HG03045 (cell line): ENCODE measurements at regions not wholly inside any gene's neighbourhood (a gene's known extent, or its start where the extent isn't known, plus 50 kb on each side); places are given as distances from the start of the nearest gene placed in this dataset.

Source experiments
- ATAC-seq: cut with Tn5 transposase; IDR thresholded peaks from one replicate; pipeline ENCODE4 v1.9.1; 2021; ENCODE audit warnings: mild to moderate bottlenecking, moderate library complexity; ENCODE audit not compliant: unreplicated experiment

DNA sequence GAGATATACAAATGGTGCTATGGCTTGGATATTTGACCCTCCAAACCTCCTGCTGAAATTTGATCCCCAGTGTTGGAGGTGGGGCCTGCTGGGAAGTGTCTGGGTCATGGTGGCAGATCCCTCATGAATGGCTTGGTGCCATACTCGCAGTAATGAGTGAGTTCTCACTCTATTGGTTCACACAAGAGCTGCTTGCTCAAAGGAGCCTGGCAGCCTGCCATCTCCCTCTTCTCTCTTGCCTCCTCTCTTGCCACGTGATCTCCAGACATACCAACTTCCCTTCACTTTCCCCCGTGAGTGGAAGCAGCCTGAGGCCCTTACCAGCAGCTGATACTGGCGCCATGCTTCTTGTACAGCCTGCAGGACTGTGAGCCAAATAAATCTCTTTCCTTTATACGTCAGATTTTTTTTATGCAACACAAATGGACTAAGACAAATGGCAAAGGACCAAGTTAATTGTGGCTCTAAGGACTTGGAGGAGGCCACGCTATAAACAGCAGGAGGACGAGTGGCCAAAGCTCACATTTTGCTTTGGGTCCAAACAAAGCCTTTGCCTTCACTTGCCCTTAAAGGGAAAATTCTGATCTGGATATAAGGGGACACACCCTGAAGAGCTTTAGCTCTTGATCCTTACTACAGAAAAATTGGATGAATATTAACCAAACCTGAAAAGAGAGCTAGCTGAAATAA lies 214.7 kb downstream of the SS18 start:
- ATAC-seq, result no peak

DNA sequence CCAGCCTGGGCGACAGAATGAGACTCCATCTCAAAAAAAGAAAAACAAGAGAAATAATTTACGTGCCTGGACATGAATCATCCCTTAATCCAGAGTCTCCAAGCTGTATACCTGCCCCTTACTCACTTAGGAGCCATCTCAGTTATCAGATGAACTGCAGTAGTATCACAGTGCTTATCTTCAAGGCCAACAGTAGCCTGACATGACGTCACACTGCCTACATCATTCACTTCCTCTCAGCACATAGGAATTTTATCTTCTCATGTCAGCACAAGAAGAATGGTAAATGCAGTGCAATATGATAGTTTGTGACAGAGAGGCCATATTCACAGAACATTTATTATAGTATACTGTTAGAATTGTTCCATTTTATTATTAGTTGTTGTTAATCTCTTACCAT lies 216.6 kb downstream of the SS18 start:
- ATAC-seq, result no peak

DNA sequence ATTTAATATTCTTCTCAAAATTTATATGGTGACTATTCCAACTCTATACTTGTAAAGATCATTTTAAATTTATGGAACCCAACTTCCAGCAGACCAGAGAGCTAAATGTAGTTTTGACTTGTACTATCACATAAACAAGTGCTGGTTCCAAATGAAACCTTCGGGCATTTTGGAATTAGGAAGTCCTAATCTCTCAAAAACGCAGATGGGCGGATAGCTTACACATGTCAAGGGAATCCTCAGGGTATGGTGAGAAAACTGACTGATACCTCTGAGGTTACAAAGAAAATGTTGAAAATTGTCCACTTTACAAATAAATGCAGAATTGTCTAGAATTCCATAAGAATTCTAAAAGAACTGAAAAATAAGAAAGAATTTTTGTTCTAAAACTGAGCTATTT lies 224.1 kb downstream of the SS18 start:
- no peak for ATAC-seq

DNA sequence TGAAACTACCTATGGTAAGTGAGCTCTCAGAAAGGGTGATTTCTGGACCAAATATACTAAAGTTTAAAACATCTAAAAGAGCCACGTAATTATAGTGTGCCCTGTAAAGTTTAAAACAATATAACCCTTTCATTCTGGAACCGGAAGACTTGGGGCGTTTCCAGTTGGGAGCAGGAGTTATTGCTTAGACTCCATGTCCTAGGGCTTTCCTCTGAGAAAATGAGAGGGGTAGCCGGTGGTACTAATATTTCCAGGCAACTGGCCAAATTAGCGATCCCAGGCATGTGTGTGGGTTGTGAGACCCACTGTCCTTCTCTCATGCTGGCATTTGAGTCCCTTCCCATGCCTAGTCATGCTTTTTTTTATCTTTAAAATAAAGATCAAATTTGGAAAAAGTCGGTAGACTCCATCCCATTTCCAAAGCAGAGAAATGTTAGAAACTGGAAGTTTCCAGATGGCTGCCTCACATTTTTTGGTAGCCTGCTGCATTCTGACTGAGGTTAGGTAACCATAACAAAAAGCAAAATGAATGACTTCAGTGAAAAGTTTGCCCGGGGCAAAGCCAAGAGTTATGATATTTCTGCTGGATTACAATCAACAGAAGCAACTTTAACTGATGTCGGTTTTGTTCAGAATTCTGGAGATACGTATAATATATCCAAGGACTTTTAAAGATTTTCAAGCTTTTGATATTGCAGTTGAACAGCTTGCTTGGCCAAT lies 227.4 kb downstream of the SS18 start:
- no peak for ATAC-seq

DNA sequence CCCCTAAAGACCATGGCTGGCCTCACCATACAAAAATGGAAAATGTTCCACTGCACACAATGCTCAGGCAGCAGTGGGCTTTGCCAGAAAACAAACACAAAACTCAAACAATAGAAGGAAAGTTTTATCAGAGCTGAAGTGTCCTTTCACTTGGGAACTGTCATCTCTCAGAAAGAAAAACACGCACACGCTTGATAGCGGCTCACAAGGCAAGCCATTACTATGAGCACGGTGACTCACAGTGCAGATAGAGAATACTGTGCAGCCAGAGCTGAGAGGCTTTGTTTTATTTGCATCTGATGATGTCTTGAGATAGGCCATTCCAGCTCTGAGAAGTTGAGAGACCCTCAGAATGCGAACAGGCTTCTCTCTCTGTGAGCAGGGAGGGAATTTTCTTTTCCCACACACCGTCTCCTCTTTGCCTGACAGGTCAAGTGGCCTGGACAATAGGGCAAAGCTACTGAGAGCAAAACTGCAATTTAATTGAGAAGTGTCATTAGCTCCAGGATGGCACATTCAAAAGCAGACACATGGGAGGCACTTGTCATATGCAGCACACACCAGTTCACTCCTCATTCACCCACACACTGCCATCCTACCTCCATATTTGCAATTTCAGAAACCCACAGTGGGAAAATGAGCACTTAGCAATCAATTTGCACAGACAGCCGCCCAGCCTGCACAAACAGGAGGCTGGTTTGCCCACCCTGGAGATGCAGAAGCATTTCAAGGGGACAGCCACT lies 236.6 kb downstream of the SS18 start:
- no peak for ATAC-seq

DNA sequence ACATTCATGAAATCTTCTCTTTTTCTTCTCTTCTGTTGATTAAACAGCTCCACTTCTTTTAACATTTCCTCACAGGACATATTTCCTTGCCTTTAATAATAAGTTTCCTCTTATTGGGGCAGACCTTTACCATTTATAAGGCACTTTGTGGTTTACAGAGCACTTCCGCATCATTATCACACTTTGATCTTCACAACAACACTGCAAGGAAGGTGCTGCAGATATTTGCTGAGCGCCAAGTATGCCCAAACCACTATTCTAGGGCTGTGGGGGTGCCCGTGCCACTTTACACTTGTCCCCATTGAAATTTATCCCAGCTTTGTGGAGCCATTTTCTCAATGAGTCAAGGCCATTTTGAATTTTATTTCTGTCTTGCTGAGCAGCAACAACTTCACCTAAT lies 246.6 kb downstream of the SS18 start:
- no peak for ATAC-seq

DNA sequence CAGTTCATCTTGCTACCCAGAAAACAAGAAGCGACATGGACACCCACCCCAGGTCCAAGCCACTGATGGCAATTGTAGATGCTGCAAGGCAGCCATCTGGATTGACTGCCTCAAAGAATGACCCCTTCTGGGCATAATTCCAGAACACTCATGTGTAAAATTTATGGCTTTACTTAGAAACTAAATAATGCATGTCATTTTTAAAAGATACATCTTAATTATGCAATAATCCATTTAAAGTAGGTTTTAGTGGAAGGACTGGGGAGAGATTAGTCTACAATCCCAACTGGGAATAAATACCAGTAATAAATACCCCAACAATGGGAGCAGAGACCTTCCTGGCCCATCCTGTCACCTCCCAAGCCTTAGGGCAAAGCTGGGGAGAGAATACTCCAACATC lies 247.7 kb downstream of the SS18 start:
- ATAC-seq, result no peak

DNA sequence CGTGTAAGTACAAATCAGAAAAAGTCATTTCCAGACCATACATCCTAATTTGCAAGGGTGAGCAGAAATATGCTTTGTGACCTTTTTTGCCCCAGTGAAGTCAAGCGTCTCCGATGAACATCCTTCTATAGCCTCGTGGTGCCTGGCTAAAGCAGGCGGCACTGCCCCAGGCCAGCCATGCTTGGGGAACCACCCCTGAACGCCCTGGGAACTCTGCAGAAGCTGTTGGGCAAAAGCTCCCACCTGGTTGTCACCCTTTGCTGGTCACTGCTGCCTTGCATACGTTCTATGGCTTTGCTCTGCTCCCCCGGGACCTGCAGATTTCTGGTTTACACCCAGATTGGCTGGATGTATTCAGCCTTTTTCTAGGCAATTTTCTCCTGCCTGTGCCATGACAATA lies 256.4 kb downstream of the SS18 start:
- no peak for ATAC-seq

DNA sequence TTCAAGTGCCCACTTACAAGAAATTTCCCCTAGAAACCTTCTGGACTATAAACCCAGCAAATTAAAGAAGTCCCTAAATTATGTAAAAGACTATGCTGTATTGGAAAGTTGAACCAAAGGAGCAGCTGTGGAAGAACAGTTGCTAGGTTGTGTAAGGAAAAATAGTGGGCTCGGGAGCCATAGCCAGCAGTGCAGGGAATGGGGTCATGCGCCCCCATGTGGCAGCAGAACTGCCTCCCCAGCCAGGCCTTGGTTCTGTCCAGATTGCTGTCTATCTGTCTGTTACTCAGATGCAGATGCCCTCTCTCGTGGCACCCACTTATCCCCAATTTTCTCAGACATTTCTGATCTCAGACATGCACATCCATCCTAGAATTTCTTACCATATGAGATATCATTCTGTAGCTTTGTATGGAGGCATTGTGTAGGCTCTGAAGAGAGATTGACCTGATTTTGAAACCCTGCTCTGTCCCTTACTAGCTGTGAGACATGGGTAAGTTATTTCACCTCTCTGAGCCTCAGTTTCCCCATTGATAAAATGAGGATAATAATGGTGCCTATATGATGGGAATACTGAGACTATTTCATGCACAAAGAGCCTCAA lies 258.3 kb downstream of the SS18 start:
- ATAC-seq, result no peak

DNA sequence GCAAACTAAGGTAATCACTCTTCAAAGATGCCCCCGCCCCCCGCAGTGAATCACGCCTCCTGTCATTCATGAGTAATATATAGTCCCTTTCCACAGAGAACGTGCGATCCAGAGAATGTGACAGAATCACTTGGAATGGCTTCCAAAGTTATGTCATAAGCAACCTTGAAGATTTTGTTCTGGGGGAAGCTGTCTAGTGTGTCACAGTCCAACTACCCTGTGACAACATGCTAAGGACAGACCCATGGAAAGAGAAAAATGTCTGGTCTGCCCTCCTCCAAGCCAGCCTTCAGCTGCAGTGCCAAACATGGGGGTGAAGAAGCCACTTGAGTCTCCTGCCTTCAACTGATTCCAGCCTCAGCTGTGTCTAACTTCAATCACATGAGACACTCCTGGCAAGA lies 259.1 kb downstream of the SS18 start:
- ATAC-seq, result no peak

DNA sequence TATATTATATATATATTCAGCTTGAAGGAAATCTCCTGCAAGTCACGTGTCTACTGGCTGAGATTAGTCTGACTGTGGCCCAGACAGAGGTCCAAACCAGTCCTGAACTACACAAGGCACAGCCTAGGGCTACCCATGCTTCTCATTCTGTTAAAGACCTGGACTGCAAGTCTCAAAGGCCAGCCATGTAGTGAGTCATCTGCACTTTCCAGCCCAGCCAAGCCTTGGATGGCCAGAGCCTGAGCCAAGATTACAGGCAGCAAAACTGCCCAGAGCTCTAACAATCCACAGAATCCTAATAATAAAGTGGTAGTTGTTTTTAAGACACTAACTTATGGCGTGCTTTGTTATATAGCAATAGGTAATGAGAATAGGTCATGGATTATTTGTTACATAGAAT lies 259.6 kb downstream of the SS18 start:
- no peak for ATAC-seq

DNA sequence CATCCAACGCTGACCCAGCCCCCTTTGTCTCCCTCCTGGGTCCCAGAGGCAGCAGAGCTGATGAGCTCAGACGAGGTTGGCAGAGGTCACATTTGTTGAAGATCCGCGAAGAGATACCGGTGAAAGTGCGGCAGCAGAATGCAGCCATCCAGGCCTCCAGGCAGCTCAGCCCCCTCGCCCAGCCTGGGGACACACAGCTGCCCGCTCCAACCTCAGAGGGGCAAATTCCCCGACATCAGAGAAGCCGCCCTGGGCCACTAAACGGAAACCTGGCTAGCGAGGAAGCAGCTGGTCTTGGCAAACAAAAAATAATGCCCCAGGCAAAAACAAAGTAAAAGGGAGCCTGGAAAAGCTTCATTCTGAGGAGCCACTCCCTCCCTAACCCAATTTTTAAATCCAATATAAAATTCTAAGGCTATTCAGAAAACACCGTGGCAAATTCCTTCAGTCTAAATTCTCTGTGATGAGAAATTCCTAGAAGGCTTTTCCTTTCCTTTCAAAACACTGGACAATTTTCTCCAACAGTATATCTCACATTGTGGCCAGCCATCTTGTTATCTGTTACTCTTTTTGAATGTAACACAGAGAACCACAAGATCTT lies 262.4 kb downstream of the SS18 start:
- no peak for ATAC-seq

DNA sequence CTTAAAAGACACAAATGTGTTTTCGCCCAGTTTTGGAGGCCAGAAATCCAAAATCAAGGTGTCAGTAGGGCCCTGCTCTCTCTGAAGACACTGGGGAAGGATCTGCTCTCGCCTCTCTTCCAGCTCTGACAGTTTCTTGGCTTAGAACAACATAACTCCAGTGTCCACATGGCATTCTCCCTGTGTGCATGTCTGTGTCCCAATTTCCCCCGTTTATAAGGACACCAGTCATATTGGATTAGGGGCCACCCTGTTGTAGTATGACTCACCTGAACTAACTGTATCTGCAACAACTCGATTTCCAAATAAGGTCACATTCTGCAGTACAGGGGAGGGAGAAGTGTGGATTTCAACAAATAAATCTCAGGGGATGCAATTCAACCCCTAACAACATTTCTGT lies 263.2 kb downstream of the SS18 start:
- ATAC-seq, result no peak

DNA sequence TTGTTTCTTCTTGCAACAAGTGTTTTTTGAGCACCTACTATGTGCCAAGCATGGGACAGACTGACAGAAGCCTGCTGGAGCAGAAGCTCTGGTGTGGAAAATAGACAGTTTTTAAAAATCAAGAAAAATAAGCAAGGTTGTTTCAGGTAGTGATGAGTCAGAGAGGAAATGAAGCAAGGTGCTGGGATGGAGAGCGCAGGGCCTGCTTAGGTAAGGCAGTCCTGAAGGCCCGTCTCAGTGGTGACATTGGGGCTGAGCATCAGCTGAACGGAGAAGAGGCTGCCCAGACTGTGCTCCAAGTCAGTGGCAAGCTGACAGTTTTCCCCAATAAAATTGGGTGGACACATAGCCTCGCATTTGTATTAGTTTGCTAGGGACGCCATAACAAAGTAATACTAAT lies 263.6 kb downstream of the SS18 start:
- no peak for ATAC-seq

DNA sequence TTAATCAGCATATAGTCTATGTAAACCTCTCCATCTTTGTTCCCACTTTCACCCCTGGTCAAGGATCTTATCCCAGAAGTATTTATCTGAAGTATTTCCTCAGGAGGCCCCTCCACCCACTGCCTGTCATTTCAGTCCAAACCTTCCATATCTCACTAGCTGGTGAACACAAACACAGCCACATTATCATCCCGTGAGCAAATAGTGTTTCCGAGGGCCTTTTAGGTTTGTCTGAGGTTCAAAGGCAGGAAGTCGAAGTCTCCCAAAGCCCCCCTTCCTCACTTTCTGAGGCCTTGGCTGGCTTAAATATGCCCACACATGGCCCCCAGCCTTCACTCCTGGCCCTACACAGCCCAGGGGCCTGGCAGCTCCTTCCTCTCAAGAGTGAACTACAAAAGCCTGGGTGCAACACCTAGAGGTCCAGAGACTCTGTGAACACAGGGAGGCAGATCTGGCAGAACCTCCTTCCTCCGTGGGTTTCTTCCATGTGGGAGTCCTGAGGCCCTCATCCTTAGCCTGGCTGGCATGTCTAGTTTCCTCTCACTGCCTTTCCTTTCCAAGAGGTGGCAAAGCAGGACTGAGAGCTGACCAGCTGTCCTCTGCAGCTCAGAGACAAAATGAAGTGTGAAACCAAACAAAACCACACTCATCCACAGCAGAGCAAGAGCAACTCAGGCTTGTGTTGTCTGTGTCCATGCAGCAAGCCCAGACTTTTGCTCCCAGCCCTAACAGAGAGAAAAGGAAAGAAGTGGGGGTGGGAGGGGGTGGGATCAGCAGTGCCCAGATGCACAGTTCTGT lies 264.2 kb downstream of the SS18 start:
- no peak for ATAC-seq

DNA sequence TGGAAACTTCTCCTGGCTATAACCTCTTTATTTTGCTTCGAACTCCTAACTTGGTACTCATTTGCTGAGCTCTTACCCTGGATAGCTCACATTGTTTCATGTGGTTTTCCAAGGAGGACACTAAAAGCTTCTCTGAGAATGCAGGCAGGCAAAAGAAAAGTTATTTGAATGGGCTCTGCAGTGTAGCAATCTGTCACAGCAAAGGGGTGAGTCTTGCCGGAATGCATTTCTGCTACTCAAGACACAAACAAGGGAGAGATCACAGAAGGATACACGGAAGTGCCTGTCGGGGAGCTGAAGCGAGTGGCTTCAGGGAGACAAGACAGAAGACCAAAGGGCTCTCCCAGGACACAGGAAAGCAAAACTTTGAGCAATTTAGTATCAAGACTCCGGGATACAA lies 265.4 kb downstream of the SS18 start:
- ATAC-seq, result no peak

DNA sequence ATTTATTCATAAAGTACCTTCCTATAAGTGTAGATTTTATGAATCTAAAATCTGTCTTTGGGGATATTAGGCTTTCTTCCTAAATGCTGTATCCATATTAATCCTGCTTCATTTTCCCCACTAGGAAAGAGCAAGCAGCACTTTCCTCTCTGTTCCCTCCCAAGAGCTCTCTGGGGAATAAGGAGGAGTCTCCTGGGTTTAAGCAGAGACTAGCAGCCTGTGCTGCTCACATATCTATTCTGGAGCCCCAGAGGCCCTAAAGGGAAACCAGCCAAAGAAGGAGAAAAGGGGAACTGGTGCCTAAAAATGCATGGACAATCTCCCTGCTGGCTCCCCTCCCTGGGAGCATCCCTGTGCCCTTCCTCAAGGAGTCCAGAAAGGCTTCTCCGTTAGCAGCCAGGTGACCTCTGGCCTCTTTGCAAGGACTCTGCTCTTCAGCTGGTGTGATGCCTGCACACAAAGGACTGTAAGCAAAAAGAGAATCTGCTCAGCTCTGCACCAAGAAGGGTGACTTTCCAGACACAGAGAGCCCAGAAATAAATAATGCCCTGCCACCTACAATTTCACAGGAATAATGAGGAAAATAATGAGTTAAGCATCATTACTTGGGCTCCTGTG lies 270.6 kb downstream of the SS18 start:
- no peak for ATAC-seq

DNA sequence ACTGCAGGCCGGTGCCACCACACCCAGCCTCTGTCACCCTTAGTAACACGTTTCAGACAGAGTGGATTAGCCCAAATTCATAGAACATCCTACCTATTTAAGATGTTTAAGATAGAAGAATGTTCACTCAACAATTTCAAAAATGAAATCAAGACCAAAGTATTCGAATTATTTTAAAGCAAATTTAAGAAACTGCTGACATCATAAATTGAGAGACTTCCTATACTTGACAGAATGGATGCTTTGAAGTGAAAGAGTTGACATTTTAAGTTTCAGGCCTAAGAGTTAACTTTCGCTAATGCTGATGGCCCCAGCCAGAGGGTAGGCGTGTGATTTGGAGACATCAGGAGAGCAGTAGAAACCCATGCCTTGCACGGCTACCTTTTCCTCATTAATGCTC lies 271.9 kb downstream of the SS18 start:
- ATAC-seq, result no peak

DNA sequence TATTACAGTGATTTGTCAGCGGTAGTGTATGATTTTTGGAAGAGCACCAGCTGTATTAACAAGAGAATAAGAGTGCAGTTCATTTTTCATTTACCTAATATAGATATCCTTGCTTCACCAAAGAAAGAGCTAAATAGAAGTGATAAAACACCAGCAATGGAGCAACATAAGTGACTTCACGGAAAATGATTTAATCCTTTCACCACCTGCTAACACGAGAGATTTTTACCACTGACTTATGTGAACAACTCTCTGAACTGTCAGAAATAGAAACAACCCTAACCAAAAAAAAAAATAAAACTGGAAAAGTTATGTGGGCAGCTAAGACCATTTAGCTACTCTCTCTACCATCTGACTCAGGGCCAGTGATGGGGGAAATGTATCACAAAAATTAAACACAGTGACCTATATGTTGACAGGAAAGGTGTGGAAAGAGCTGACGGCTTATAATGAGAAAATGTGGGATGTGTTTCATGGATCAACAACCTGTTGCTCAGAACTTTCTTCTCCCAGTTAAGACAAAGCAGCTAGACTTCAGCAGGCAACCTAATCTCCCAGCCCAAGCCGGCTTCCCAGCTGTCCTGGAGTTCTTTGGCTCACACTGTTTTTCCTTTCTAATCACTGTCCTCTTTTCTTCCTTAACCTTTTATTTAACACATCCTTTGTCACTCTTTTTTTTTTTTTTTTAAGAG lies 272.7 kb downstream of the SS18 start:
- ATAC-seq, result no peak

DNA sequence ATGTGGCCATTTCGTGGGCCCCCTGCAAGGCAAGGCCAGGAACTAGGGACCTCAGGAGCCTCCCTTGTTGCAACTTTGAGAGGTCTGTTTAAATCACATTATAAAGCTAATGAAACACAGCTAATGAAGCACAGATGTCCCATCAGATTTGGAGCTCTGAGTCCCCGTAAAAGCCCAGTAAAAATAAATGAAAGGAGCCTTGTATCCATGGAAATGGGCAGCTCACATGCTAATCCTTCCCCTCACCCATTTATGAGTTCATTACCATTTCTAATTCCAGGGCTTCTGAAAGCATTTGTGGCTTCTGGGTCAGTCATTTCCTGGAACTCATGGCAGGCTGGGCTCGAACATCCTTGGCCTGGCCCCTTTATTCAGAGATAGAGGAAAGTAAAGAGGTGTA lies 274.8 kb downstream of the SS18 start:
- ATAC-seq, result no peak
